WTC11 (cell line): ENCODE measurements at regions not wholly inside any gene's neighbourhood (a gene's known extent, or its start where the extent isn't known, plus 50 kb on each side); places are given as distances from the start of the nearest gene placed in this dataset.

Experiments used
- ATAC-seq: fragments of 200-7000 bp; cut with Tn5 transposase; 2 replicates; pipeline ENCODE4 v1.10.0; 2021; ENCODE audit warnings: mild to moderate bottlenecking, moderate library complexity
- CTCF ChIA-PET: fragments of 300-600 bp; sonication (Branson Sonifier 250); formaldehyde crosslinking; loops from one replicate; lab custom pipeline; 2021; ENCODE audit warnings: antibody characterized with exemption; lab: Charles Lee
- POLR2A ChIA-PET: fragments of 350-600 bp; sonication (Branson Sonifier 250); formaldehyde crosslinking; loops from one replicate; lab custom pipeline; 2021; ENCODE audit warnings: antibody characterized with exemption; lab: Charles Lee
- DNase-seq: peaks from one replicate; pipeline ENCODE4 v3.0.0; 2021; ENCODE audit warnings: low spot score
- H3K27ac Mint-ChIP-seq: 2 replicates; pipeline ENCODE4 v1.8.0; 2021; ENCODE audit warnings: mixed read lengths
- H3K27me3 Mint-ChIP-seq: 2 replicates; pipeline ENCODE4 v1.8.0; 2021; ENCODE audit warnings: low read depth, mild to moderate bottlenecking, moderate library complexity, mixed read lengths
- H3K36me3 Mint-ChIP-seq: 2 replicates; pipeline ENCODE4 v1.8.0; 2021; ENCODE audit warnings: mixed read lengths
- H3K4me1 Mint-ChIP-seq: 2 replicates; pipeline ENCODE4 v1.8.0; 2022; ENCODE audit warnings: mixed read lengths
- H3K4me3 Mint-ChIP-seq: 2 replicates; pipeline ENCODE4 v1.8.0; 2021; ENCODE audit warnings: mild to moderate bottlenecking, moderate library complexity, mixed read lengths
- H3K9me3 Mint-ChIP-seq: 2 replicates; pipeline ENCODE4 v1.8.0; 2021; ENCODE audit warnings: mixed read lengths
- E2F1 ChIP-seq: sonication (generic); formaldehyde crosslinking; IDR thresholded peaks from 2 replicates; pipeline ENCODE4 v1.8.0; 2022; ENCODE audit warnings: mild to moderate bottlenecking, missing genetic modification reagents
- ERG ChIP-seq: fragments of 250-450 bp; sonication (Bioruptor Pico); IDR thresholded peaks from 2 replicates; pipeline ENCODE4 v1.8.0; 2021; ENCODE audit warnings: mild to moderate bottlenecking
- HMGXB4 ChIP-seq: sonication (generic); formaldehyde crosslinking; IDR thresholded peaks from 2 replicates; pipeline ENCODE4 v1.8.1; 2023; ENCODE audit warnings: mild to moderate bottlenecking, moderate library complexity, missing genetic modification reagents
- IRF1 ChIP-seq: sonication (generic); formaldehyde crosslinking; IDR thresholded peaks from 2 replicates; pipeline ENCODE4 v1.8.0; 2023; ENCODE audit warnings: missing genetic modification reagents
- IRF2 ChIP-seq: sonication (generic); formaldehyde crosslinking; IDR thresholded peaks from 2 replicates; pipeline ENCODE4 v1.8.0; 2022; ENCODE audit warnings: low read depth, missing genetic modification reagents, borderline replicate concordance
- JUN ChIP-seq: sonication (generic); formaldehyde crosslinking; IDR thresholded peaks from 2 replicates; pipeline ENCODE4 v1.8.0; 2023; ENCODE audit warnings: mild to moderate bottlenecking, missing genetic modification reagents
- MLX ChIP-seq: sonication (generic); formaldehyde crosslinking; IDR thresholded peaks from 2 replicates; pipeline ENCODE4 v1.8.1; 2023; ENCODE audit warnings: mild to moderate bottlenecking, missing genetic modification reagents, moderate library complexity
- MYBL2 ChIP-seq: sonication (generic); formaldehyde crosslinking; IDR thresholded peaks from 2 replicates; pipeline ENCODE4 v1.8.1; 2023; ENCODE audit warnings: mild to moderate bottlenecking, moderate library complexity, missing genetic modification reagents
- NFATC4 ChIP-seq: fragments of 250-450 bp; sonication (Bioruptor Pico); IDR thresholded peaks from 2 replicates; pipeline ENCODE4 v1.9.0; 2021; ENCODE audit warnings: mild to moderate bottlenecking
- NFE2L1 ChIP-seq: sonication (generic); formaldehyde crosslinking; IDR thresholded peaks from 2 replicates; pipeline ENCODE4 v1.8.1; 2023; ENCODE audit warnings: missing genetic modification reagents
- NFYB ChIP-seq: sonication (generic); formaldehyde crosslinking; conservative IDR thresholded peaks from 2 replicates; pipeline ENCODE4 v1.8.0; 2022; ENCODE audit warnings: low read depth, missing genetic modification reagents
- NR3C1 ChIP-seq: sonication (generic); formaldehyde crosslinking; conservative IDR thresholded peaks from 2 replicates; pipeline ENCODE4 v1.8.1; 2023; ENCODE audit warnings: low read depth, mild to moderate bottlenecking, missing genetic modification reagents
- RELA ChIP-seq: sonication (generic); formaldehyde crosslinking; IDR thresholded peaks from 2 replicates; pipeline ENCODE4 v1.8.1; 2022; ENCODE audit warnings: missing genetic modification reagents, mild to moderate bottlenecking, borderline replicate concordance
- RORB ChIP-seq: fragments of 250-450 bp; sonication (Bioruptor Pico); IDR thresholded peaks from 2 replicates; pipeline ENCODE4 v1.9.0; 2021; ENCODE audit warnings: mild to moderate bottlenecking
- SP1 ChIP-seq: sonication (generic); formaldehyde crosslinking; conservative IDR thresholded peaks from 2 replicates; pipeline ENCODE4 v1.8.1; 2022; ENCODE audit warnings: missing genetic modification reagents
- TEAD1 ChIP-seq: sonication (generic); formaldehyde crosslinking; IDR thresholded peaks from 2 replicates; pipeline ENCODE4 v1.8.0; 2022; ENCODE audit warnings: mild to moderate bottlenecking, missing genetic modification reagents
- USF1 ChIP-seq: sonication (generic); formaldehyde crosslinking; IDR thresholded peaks from 2 replicates; pipeline ENCODE4 v1.8.0; 2022; ENCODE audit warnings: mild to moderate bottlenecking, missing genetic modification reagents
- USF2 ChIP-seq: sonication (generic); formaldehyde crosslinking; IDR thresholded peaks from 2 replicates; pipeline ENCODE4 v1.8.1; 2023; ENCODE audit warnings: mild to moderate bottlenecking, missing genetic modification reagents, moderate library complexity
- ZNF219 ChIP-seq: sonication (generic); formaldehyde crosslinking; IDR thresholded peaks from 2 replicates; pipeline ENCODE4 v1.8.0; 2023; ENCODE audit warnings: missing genetic modification reagents, mild to moderate bottlenecking, borderline replicate concordance
- ZNF232 ChIP-seq: sonication (generic); formaldehyde crosslinking; IDR thresholded peaks from 2 replicates; pipeline ENCODE4 v1.8.0; 2022; ENCODE audit warnings: mild to moderate bottlenecking, missing genetic modification reagents
- ZNF396 ChIP-seq: fragments of 250-450 bp; sonication (Bioruptor Pico); IDR thresholded peaks from 2 replicates; pipeline ENCODE4 v1.8.0; 2021; ENCODE audit warnings: mild to moderate bottlenecking, moderate library complexity, borderline replicate concordance
- ZNF423 ChIP-seq: fragments of 250-450 bp; sonication (Bioruptor Pico); IDR thresholded peaks from 2 replicates; pipeline ENCODE4 v2.1.2; 2022; ENCODE audit warnings: mild to moderate bottlenecking, moderate library complexity
- ZSCAN18 ChIP-seq: fragments of 250-450 bp; sonication (Bioruptor Pico); IDR thresholded peaks from 2 replicates; pipeline ENCODE4 v2.1.2; 2022; ENCODE audit warnings: mild to moderate bottlenecking, moderate library complexity

- ATAC-seq (no peak), DNase-seq (no peak)
- ChIA-PET POLR2A (no interaction called here), CTCF (interaction anchor here (2.4 kb wide), 1 partner anchor 138 kb away, joined by 6 read pairs; no protein-coding TSS in a partner anchor)
- Mint-ChIP-seq H3K27me3 (no peaks in the 10 kb centered on the region), H3K27ac (no peak overlapping the region), H3K36me3 (no peaks in the 10 kb centered on the region), H3K4me3 (no peak overlapping the region), H3K9me3 (peaks cover 8% of the 10 kb centered on the region), H3K4me1 (no peaks in the 10 kb centered on the region)
- no peak for TF ChIP-seq E2F1 (CRISPR knock-in tag)
- no peak for TF ChIP-seq ZSCAN18
- no peak for TF ChIP-seq IRF2
- no peak for TF ChIP-seq NFATC4 (CRISPR knock-in tag)
- TF ChIP-seq HMGXB4 (CRISPR knock-in tag): no peak
- TF ChIP-seq NFE2L1 (CRISPR knock-in tag): no peak
- no peak for TF ChIP-seq ZNF219 (CRISPR knock-in tag)
- no peak for TF ChIP-seq ZNF396
- TF ChIP-seq SP1: no peak
- TF ChIP-seq IRF1: no peak
Measured at GRCh38 chr11:57111619-57112018, 70.1 kb upstream of the LRRC55 start.

GRCh38 chr11:57116654-57117053 lies 65.1 kb upstream of the LRRC55 start:
- Mint-ChIP-seq H3K4me1 (peaks cover 20% of the 10 kb centered on the region), H3K36me3 (no peaks in the 10 kb centered on the region), H3K27ac (no peak overlapping the region), H3K27me3 (no peaks in the 10 kb centered on the region; the same call in 1 of the 2 replicates), H3K9me3 (peaks cover 8% of the 10 kb centered on the region; the same call in 1 of the 2 replicates)
- POLR2A ChIA-PET: no interaction called here
- ATAC-seq (peak; percentile 86), DNase-seq (peak; percentile 32)
- CTCF ChIA-PET: interaction anchor here (0.7 to 12.5 kb wide), 6 partner anchors 8 to 276 kb away, joined by 3 to 233 read pairs (median 4); no protein-coding TSS in a partner anchor
- TF ChIP-seq ZNF232 (CRISPR knock-in tag) (no peak), ZNF396 (no peak), RELA (no peak), RORB (no peak), NFYB (CRISPR knock-in tag) (no peak), TEAD1 (CRISPR knock-in tag) (no peak), NR3C1 (CRISPR knock-in tag) (no peak), MYBL2 (CRISPR knock-in tag) (no peak), JUN (CRISPR knock-in tag) (no peak), USF1 (CRISPR knock-in tag) (no peak), MLX (CRISPR knock-in tag) (no peak), IRF1 (no peak), ERG (CRISPR knock-in tag) (no peak), ZNF423 (no peak), USF2 (CRISPR knock-in tag) (no peak)
- TF ChIP-seq, all 79 proteins: peak for 0
- H3K4me3 Mint-ChIP-seq: no peak overlapping the region
